GM21786 (cell line): ENCODE measurements at regions not wholly inside any gene's neighbourhood (a gene's known extent, or its start where the extent isn't known, plus 50 kb on each side); places are given as distances from the start of the nearest gene placed in this dataset.
"Not testable (repeated sequence)": the region's sequence is repeated elsewhere in the genome, so short reads cannot be mapped to it uniquely, and the experiment has no call there.

Experiments used
- ATAC-seq: cut with Tn5 transposase; IDR thresholded peaks from one replicate; pipeline ENCODE4 v1.9.1; 2021; ENCODE audit not compliant: unreplicated experiment

DNA sequence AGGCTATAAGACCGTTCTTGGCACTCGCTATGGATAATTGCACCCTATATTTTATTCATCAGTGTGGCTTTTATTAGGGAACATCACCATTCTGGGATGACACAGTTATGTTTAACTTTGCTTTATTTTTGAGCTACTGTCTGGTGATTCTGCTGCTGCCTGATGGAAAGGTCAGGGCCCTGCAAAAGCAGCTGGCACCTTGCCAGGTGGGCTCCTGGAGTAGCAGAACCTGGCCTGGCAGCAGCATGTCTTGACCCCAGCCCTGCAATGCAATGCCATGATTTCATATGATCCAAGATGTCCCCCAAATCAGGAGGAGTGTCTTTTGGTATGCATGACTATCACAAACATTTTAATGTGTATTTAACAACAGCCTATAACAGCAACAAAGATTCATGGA, 228.4 kb upstream of the RSPO3 start:
- ATAC-seq = no peak

DNA sequence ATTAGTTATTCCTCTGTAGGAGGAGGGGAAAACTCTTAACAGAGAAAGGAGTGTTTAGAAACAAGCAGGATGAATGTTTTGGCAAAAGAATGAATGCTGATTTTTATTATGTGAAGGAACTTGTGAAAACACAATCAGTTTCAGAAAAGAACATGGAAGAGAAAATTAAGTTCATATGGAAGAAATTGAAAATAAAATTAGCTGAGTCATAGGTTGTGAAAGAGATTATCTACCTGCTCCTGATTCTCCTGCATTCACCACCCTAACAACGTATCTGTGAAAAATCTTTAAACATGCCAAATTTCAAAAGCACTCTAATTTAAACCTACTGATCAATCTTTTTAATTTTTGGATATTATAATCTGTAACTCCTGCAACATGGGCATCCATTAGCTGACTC, 227.3 kb upstream of the RSPO3 start:
- no peak for ATAC-seq

DNA sequence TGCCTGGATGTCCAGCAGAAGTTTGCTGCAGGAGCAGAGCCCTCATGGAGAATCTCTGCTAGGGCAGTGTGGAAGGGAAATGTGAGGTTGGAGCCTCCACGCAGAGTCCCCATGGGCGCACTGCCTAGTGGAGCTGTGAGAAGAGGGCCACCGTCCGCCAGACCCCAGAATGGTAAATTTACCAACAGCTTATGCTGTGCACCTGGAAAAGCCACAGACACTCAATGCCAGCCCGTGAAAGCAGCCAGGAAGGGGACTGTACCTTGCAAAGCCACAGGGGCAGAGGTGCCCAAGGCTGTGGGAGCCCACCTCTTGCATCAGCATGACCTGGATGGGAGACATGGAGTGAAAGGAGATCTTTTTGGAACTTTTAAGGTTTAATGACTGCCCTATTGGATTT, 225.6 kb upstream of the RSPO3 start:
- ATAC-seq = not testable (repeated sequence)

DNA sequence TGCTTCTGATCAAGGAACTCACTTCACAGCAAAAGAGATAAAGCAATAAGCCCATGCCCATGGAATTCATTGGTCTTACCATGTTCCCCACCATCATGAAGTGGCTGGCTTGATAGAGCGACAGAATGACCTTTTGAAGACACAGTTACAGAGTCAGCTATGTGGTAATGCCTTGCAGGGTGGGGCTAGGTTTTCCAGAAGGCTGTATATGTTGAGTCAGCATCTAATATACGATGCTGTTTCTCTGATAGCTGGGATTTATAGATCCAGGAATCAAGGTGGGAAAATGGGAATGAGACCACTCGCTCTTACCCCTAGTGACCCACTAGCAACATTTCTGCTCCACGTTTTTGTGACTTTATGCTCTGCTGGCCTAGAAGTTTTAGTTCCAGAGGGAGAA, 220.7 kb upstream of the RSPO3 start:
- no peak for ATAC-seq

DNA sequence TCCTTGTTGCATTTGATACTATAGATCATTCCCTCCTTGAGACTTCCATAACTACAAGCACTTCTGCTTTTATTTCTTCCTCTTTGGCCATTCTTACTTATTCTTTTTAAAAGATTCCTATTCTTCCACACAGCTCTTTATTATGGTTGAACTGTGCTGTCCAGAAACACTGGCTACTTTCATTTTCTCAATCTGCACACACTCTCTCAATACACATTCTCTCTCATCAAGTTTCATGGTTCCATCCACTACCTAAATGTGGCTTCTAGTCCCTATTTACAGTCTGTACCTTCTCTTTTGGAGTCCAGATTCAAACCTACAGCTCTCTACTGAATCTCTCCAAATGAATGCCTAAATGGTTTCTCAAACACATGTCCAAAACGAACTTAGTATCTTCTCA, 214.3 kb upstream of the RSPO3 start:
- ATAC-seq = no peak

DNA sequence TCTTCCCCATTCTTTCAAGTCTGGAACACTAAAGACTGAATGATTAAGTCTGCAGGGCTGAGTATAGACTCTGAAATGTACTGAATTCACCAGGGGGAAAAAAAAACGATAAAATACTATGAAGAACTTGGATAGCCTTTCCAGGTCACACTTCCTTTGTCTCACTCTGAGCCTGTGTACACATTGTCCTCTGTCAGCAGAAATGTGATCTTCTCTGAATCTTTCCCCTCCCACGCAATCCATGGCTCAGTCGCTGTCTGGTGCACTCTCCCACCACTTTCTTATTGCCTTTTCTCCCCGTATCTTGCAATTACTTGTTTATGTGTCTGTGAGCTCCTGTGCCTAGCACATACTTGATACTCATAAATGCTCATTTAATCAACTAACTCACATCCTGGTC, 212.6 kb upstream of the RSPO3 start:
- ATAC-seq = no peak

DNA sequence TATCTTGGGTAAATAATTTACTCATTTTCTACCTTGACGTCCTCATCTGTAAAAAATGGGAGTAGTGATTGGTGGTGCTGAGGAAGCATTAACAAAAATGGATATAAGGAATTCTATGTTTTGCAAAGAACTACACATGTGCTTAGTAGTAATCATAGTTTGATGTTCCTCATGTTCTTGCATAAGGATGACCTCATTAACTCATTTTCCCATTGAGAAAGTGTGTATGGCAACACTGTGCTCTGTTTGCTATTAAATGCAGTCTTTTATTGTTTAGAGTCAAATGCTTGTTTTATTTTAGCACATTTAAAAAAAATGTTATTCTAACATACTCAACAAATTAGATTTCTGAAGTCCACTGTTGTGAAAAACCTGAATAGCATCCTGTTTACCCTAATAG, 211.2 kb upstream of the RSPO3 start:
- ATAC-seq = no peak

DNA sequence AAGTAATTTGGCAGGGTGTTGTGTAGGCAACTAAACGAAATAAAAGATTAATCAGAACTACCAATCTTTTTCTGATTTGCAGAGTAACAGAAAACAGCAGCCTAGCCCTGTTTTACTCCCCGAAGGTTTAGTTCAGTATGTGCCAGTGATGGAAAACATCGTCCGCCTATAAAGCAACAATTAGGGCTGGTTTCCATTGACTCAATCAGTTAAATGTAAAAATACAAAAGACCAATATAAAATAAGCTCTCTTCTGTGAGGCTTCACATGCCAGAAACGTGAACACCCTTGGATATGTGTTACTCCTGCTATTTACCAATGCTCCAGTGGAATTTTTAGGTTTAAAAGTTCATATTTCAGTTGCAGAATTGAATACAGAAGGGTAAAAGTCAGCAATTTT, 210.5 kb upstream of the RSPO3 start:
- ATAC-seq = no peak

DNA sequence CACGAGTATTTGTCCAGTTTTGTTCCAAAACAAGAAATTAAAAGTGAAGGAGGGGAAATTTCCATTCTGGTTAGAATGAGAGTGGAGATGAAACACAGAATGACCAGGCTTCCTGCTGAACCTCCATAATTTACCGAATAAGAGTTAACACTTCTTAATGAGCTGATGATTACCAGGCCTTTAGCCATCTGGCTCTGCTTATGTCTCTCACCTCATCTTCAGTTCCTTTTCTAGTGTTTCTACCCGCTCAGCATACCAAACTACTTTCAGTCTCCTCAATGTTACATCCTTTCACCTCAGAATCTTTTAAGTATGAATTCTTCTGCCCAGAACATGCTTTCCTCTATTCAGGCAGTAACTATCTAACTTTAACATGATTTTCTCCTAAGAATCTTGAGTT, 209.0 kb upstream of the RSPO3 start:
- ATAC-seq = no peak

DNA sequence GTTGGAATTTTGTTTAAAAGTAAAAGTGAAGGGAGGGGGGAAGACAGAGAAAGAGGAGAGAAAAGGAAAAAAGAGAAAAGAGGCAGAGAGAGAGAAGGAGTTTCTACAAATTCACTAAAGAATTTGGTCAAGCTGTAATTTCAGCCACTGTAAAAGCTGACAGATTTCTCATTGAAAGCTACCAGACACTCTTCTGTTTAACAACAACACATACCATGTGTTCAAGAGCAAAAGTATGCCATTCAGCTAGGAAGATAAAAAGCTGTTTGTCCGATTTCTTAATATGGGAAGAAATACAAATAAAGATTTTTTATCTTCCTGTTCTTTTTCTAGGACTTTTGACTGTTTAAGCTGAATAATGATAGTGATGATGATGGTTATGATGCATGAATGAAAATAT, 204.8 kb upstream of the RSPO3 start:
- no peak for ATAC-seq

DNA sequence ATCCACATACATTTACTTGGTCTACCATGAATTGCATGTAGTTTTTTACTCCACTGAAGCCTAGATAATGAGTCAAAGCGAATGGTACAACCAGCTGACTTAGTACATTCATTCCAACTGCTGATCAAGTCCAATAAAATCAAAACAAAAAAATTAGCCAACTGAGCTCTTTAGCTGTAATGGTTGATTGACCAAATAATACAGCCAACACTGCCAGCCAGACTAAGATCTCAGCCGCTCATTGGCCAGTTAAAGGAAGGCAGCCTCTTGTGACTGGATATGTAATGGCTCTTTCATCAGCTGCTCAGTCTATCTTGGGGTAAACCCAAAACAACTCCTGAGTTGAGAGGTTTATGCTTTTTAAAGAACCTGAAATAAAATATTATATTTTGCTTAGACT, 204.3 kb upstream of the RSPO3 start:
- ATAC-seq = no peak

DNA sequence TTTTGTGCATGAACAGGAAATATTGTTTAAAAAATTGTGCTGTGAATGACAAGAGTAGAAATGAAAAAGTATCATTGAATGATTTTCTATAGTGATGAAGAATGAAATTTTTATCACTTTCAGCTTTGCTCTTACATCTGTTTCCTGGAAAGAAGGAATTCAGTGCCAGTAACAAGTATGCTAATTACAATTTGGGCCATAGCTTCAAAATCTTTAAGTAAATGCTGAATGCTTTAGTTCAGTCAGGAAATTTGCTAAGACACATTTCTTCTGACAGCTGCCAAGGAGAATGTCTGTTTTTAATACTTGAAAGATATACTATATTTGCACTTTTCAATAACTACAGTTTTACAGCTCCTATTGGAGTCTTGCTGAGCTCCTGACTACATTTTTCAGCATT, 203.7 kb upstream of the RSPO3 start:
- ATAC-seq = no peak

DNA sequence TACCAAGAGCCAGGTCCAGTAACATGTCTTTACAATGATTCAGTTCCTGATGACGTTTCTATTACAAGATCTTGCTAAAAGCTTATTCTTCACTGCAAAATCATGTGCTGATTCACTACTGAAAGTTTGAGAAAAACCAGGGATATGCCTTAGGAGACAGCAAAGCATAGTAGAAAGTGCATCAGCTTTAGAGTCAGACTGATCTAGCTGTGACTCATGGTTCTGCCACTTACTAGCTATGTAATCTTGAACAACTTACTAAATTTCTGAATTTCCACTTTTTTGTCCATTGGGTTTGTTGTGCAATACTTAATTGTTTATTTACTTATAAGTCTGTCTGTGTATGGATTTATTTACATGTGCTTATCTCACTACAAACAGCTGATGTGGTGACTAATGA, 198.5 kb upstream of the RSPO3 start:
- no peak for ATAC-seq

DNA sequence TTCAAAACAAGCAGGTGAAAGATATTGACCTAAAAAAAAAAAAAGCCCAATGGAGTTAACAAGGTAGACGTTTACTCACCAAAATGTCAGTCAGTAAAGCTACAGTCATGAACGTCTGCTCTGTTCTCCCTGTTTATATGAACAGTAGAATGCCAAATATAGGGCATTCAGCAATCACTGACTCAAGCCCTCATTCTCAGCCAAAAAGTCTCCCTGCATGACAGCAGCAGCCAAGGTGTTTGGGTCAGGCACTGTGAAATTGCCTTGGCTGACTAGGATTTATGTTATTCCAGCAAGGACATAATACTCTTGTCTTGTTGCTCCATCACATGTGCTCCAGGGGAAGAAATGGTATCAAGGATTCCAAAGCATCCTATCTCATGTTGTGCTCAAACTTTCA, 194.7 kb upstream of the RSPO3 start:
- ATAC-seq = no peak

DNA sequence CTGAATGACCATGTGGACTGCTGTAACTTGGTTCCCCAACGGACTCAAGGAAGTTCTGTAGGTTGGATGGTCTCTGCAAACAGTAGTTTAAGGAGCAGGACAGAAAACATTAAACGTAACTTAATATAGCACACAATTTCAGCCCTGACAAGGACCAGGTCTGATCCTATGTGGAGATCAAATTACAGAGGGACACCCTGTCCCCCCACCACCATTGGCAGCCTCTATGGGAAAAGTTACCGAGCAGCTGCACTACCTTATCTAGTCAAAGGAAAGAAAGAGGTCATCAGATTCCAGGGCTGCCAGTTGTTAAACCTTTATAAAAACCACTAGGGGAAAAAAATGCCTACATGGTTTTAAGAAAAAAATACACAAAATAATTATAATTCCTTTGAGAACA, 191.5 kb upstream of the RSPO3 start:
- ATAC-seq = no peak

DNA sequence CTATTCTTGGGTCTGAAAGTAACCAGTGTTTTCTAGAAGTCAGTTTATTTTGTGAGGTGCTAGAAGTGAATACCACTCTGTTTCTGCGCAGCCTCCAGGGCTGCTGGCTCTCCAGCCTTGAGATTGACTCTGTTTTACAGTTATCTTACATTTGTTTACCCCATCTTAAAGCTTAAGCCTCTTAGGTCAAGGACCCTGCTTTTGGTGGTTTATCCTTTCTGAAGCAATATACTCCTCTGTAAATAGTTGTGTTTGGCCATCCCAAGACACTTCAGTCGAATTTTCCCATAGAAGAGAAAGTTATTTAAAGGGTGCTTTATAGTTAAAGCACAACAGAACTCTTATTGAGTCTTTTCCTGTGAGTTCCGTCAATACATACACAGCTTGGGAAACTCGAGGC, 190.6 kb upstream of the RSPO3 start:
- no peak for ATAC-seq

DNA sequence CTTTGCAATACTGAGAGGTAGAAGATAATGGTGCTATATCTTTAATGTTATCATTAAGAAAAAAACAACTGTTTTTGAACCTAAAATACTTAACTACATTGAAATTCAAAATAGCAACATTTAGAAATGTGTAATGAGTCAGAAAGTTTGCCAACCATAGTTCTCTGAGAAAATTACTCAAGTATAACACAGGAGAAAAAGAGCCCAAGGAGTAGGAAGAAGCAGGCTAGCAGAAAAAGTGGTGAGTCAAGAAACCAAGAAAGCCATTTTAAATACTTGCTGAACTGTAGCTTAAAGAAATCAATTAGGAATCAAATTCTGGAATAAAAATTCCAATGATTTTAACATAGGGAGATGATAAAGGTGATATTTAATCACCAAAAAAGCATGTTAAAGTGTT, 181.0 kb upstream of the RSPO3 start:
- no peak for ATAC-seq

DNA sequence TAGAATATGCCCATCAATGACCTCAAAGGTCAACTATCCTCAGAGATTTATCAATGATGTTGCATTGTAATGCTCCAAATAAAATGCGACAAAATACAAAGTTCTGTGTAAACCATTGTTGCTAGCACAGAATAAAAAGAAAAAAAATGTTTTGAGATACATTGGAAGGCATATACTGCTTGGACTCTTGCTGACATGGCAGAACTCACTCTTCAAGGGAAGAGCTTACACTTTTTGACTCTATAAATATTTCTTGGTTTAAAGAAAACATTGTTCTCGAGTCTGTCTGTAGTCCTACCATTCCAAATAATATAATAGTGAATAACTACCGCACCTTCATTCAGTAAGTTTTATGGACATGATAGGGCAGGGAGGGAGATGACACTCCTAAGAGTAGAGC, 178.7 kb upstream of the RSPO3 start:
- ATAC-seq = no peak

DNA sequence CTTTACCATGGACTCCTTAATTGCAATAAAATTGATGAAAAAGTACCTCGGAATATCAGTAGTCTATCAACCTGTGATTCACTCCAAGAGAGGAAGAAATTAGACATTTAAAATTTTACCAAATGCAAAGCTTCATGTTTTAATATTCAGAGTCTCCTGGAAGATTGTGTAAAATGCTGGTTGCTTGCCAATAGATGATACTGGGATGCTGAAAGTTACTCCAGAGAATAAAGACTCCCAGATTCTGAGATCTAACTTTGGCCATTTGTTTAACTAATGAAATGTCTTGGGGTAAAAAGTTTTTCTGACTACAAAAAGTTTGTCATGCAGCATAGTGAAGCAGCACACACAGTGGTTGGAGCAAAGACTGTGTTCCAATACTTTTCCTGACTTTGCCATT, 176.7 kb upstream of the RSPO3 start:
- ATAC-seq = no peak

DNA sequence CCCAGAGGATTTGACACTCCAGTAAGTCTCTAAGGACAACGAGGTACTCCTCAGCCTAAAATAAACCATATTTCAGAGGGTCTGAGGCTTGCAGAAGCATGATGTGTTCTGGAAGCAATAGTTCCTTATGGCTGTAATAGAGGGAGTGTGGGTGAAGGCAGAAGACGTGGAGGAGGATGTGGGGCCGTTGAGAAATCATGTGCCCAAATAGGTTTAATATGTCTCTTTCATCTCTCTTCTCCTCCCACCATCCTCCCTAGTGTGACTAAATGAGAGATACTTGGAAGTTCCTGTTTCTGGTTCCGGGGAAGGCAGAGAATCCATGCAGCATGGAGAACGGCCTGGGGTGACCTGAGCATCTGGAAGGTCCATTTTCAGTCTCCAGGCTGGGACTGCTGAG, 174.0 kb upstream of the RSPO3 start:
- ATAC-seq = no peak

DNA sequence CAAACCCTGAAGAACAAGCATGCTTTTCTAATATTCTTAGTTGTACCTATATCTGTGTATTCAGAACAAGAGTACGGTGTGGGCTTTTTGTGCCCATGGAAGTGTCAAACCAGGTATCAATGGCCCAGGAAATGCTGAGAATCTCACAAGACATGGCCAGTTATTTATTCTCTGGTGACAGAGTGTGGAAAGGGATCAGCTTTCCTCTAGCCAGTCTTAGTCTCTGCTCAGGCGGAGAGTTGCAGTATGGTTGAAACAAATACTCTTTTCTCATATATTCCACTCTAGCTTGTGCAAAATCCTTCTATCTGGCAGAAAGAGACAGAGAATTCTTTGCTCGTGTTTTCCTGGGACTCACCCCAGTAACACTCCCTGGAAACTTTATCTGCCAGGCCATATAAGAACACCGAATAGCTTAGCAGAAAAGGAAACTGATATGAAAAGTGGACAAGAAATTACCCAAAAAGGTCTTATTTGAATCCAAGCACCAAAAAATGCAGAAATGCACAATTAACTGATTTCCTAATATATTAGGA, 173.3 kb upstream of the RSPO3 start:
- no peak for ATAC-seq

DNA sequence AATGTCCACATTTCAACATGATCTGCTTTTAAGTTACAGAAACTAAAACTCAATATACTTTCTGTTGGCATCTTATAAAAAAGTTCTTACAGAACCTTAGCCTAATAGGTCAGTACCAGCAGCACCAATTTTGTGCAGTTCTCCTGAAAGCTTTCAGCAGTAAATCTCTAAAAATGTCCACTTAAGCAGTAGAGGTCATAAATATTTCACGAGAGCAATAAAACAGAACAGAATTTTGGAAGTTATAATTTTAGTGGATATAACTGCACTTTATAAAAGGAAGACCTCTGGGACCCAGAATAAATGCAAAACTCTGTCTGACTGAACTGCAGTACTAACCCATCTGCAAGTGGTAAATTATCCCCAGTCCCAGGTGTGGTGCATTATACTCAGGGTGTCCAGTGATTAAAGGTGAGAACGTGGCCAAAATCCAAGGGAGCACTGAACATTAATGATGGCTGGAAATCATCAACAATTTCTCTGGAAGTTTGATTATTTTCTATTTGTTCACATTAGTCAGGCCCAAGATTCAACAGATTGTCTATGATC, 172.6 kb upstream of the RSPO3 start:
- ATAC-seq = no peak

DNA sequence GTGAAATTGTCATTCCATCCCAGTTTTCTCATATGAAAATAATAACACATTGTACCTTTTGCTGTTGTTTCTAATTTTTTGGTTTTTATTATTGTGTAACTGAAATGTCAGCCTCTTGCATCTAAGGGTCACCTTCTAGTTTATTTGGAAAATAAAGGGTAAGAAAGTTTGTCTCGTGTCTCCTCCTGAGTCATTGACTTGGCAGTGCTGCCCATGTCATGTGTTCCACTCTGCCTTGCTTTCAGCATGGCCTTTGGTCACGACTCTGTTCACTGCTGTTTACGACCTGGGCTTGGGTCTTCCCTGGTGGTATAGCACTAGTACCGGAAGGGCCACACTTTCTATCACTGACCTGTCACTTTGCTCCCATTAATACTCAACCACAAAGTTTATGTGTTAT, 171.4 kb upstream of the RSPO3 start:
- ATAC-seq = no peak

DNA sequence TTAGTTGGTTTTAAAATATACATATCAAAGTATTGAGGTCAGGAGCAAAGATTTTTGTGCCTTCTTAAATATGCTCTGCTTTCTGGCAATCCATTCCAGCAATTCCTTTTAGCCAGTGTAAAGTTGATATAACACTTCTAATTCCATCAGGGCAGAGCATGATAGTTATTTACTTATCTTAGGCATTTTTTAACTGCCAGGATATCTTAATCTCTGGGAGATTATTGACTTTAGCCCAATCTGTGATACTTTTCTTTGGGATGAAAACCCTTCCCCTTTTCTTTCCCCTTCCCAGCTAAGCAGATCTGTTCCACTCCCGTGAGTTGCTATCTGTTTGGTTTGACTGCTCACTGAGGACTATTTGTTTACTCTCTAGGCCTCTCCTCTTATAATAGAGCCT, 168.7 kb upstream of the RSPO3 start:
- no peak for ATAC-seq
